Erythroblast (primary cell): ENCODE measurements at regions not wholly inside any gene's neighbourhood (a gene's known extent, or its start where the extent isn't known, plus 50 kb on each side); places are given as distances from the start of the nearest gene placed in this dataset.

Source experiments
- DNase-seq, 2 experiments: peaks; one replicate each; lab custom pipeline; 2025; lab: John Stamatoyannopoulos, UW
- GATA1 ChIP-seq: IDR thresholded peaks from 2 replicates; pipeline ENCODE4 v1.6.1; 2011; ENCODE audit warnings: low read depth, mild to moderate bottlenecking, control low read depth, low read length, moderate library complexity
- POLR2A ChIP-seq: IDR thresholded peaks from 2 replicates; pipeline ENCODE4 v1.6.1; 2011; ENCODE audit warnings: mild to moderate bottlenecking, low read length

- no peak for DNase-seq
- no peak for TF ChIP-seq GATA1
- TF ChIP-seq POLR2A: no peak
These were observed 281.9 kb upstream of the FN1 start for GRCh38 chr2:215717501-215718381.

- TF ChIP-seq POLR2A (no peak), GATA1 (no peak)
- no peak for DNase-seq
These were observed 281.1 kb upstream of the FN1 start for GRCh38 chr2:215716956-215717355.

GRCh38 chr2:215712871-215713790, 277.3 kb upstream of the FN1 start:
- TF ChIP-seq GATA1: no peak
- no peak for TF ChIP-seq POLR2A
- no peak for DNase-seq

GRCh38 chr2:215712219-215712868, 276.5 kb upstream of the FN1 start:
- DNase-seq: no peak
- no peak for TF ChIP-seq POLR2A
- no peak for TF ChIP-seq GATA1

GRCh38 chr2:215711471-215712034, 275.7 kb upstream of the FN1 start:
- no peak for DNase-seq

GRCh38 chr2:215707608-215708007, 271.7 kb upstream of the FN1 start:
- DNase-seq: no peak
- no peak for TF ChIP-seq POLR2A
- no peak for TF ChIP-seq GATA1

More at GRCh38 chr2:215711471-215712034, 275.7 kb upstream of the FN1 start:
- TF ChIP-seq GATA1 (no peak), POLR2A (no peak)

GRCh38 chr2:215705771-215706361, 270.0 kb upstream of the FN1 start:
- TF ChIP-seq POLR2A (no peak), GATA1 (no peak)
- DNase-seq: no peak

GRCh38 chr2:215705281-215705680, 269.4 kb upstream of the FN1 start:
- TF ChIP-seq POLR2A (no peak), GATA1 (no peak)

GRCh38 chr2:215702116-215702902, 266.4 kb upstream of the FN1 start:
- DNase-seq: no peak
- no peak for TF ChIP-seq POLR2A
- TF ChIP-seq GATA1: no peak

More at GRCh38 chr2:215705281-215705680, 269.4 kb upstream of the FN1 start:
- no peak for DNase-seq

GRCh38 chr2:215699700-215700538, 264.1 kb upstream of the FN1 start:
- no peak for TF ChIP-seq GATA1
- TF ChIP-seq POLR2A: no peak
- DNase-seq: no peak

- TF ChIP-seq POLR2A: no peak
- no peak for TF ChIP-seq GATA1
- no peak for DNase-seq
These were observed 263.1 kb upstream of the FN1 start for GRCh38 chr2:215699018-215699417.

GRCh38 chr2:215698566-215698965, 262.7 kb upstream of the FN1 start:
- DNase-seq: no peak
- no peak for TF ChIP-seq GATA1
- TF ChIP-seq POLR2A: no peak

- TF ChIP-seq GATA1: no peak
- TF ChIP-seq POLR2A: no peak
These were observed 261.6 kb upstream of the FN1 start for GRCh38 chr2:215697496-215697895.

More at GRCh38 chr2:215697496-215697895, 261.6 kb upstream of the FN1 start:
- DNase-seq: no peak
